ENCODE measurements at regions not wholly inside any gene's neighbourhood (a gene's known extent, or its start where the extent isn't known, plus 50 kb on each side); places are given as distances from the start of the nearest gene placed in this dataset.

GRCh38 chr5:135229679-135230132 is 169.3 kb downstream of the MACROH2A1 start (continued):
- TF ChIP-seq PREB (CRISPR knock-in tag; IDR thresholded peaks at IDR 0.05) (no peak), ZHX2 (IDR thresholded peaks at IDR 0.05; ENCODE audit: low read depth) (no peak), ZHX2 (CRISPR knock-in tag; IDR thresholded peaks at IDR 0.05; ENCODE audit: borderline replicate concordance) (no peak), NKX3-1 (CRISPR knock-in tag; IDR thresholded peaks at IDR 0.05) (no peak), NR2F1 (CRISPR knock-in tag; IDR thresholded peaks at IDR 0.05) (peak; percentile 42 to 52; a peak in 1 of 4 replicates), U2AF1 (optimal IDR thresholded peaks at IDR 0.05; ENCODE audit: low read depth, low read length) (no peak), KLF12 (CRISPR knock-in tag; IDR thresholded peaks at IDR 0.05; ENCODE audit: borderline replicate concordance) (no peak), KMT2B (CRISPR knock-in tag; IDR thresholded peaks at IDR 0.05) (no peak), ZEB1 (IDR thresholded peaks at IDR 0.05; ENCODE audit: insufficient replicate concordance, low read depth) (no peak), ZNF597 (CRISPR knock-in tag; IDR thresholded peaks at IDR 0.05) (no peak), ZNF430 (CRISPR knock-in tag; IDR thresholded peaks at IDR 0.05) (no peak), ZNF24 (IDR thresholded peaks at IDR 0.05) (0 out of 2 replicates have a peak, but pooled peaks have one; percentile 41), PITX1 (CRISPR knock-in tag; IDR thresholded peaks at IDR 0.05) (peak; percentile 22; the same call in 1 of the 2 replicates), ZNF224 (CRISPR knock-in tag; IDR thresholded peaks at IDR 0.05) (0 out of 2 replicates have a peak, but pooled peaks have one; percentile 40)
- TF ChIP-seq, protein P1, sequence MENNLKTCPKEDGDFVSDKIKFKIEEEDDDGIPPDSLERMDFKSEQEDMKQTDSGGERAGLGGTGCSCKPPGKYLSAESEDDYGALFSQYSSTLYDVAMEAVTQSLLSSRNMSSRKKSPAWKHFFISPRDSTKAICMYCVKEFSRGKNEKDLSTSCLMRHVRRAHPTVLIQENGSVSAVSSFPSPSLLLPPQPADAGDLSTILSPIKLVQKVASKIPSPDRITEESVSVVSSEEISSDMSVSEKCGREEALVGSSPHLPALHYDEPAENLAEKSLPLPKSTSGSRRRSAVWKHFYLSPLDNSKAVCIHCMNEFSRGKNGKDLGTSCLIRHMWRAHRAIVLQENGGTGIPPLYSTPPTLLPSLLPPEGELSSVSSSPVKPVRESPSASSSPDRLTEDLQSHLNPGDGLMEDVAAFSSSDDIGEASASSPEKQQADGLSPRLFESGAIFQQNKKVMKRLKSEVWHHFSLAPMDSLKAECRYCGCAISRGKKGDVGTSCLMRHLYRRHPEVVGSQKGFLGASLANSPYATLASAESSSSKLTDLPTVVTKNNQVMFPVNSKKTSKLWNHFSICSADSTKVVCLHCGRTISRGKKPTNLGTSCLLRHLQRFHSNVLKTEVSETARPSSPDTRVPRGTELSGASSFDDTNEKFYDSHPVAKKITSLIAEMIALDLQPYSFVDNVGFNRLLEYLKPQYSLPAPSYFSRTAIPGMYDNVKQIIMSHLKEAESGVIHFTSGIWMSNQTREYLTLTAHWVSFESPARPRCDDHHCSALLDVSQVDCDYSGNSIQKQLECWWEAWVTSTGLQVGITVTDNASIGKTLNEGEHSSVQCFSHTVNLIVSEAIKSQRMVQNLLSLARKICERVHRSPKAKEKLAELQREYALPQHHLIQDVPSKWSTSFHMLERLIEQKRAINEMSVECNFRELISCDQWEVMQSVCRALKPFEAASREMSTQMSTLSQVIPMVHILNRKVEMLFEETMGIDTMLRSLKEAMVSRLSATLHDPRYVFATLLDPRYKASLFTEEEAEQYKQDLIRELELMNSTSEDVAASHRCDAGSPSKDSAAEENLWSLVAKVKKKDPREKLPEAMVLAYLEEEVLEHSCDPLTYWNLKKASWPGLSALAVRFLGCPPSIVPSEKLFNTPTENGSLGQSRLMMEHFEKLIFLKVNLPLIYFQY (CRISPR knock-in tag; IDR thresholded peaks at IDR 0.05; ENCODE audit: borderline replicate concordance) = no peak

Measured in HepG2 (cell line).